Endothelial cell (in vitro differentiated cells): ENCODE measurements at regions not wholly inside any gene's neighbourhood (a gene's known extent, or its start where the extent isn't known, plus 50 kb on each side); places are given as distances from the start of the nearest gene placed in this dataset.
"Not testable (repeated sequence)": the region's sequence is repeated elsewhere in the genome, so short reads cannot be mapped to it uniquely, and the experiment has no call there.

ENCODE experiments used
- DNase-seq: peaks from one replicate; pipeline ENCODE4 v3.0.0; 2021; ENCODE audit warnings: low spot score
- H3K27ac Mint-ChIP-seq: one replicate; pipeline ENCODE4 v1.8.0; 2021; ENCODE audit warnings: mixed read lengths, inconsistent platforms; ENCODE audit not compliant: unreplicated experiment
- H3K27me3 Mint-ChIP-seq: one replicate; pipeline ENCODE4 v1.8.0; 2021; ENCODE audit warnings: mild to moderate bottlenecking, moderate library complexity, mixed read lengths, inconsistent platforms; ENCODE audit not compliant: unreplicated experiment
- H3K36me3 Mint-ChIP-seq: one replicate; pipeline ENCODE4 v1.8.0; 2021; ENCODE audit warnings: mild to moderate bottlenecking, low read depth, mixed read lengths, inconsistent platforms; ENCODE audit not compliant: unreplicated experiment
- H3K4me1 Mint-ChIP-seq: one replicate; pipeline ENCODE4 v1.8.0; 2021; ENCODE audit warnings: mild to moderate bottlenecking, mixed read lengths, inconsistent platforms; ENCODE audit not compliant: unreplicated experiment
- H3K4me3 Mint-ChIP-seq: one replicate; pipeline ENCODE4 v1.8.0; 2021; ENCODE audit warnings: mild to moderate bottlenecking, mixed read lengths, inconsistent platforms; ENCODE audit not compliant: unreplicated experiment
- H3K9me3 Mint-ChIP-seq: one replicate; pipeline ENCODE4 v1.8.0; 2021; ENCODE audit warnings: mixed read lengths, inconsistent platforms; ENCODE audit not compliant: unreplicated experiment
- CTCF ChIP-seq: fragments of 200-600 bp; sonication (generic); IDR thresholded peaks from one replicate; pipeline ENCODE4 v1.5.0; 2021; ENCODE audit warnings: antibody characterized with exemption; ENCODE audit not compliant: unreplicated experiment

- Mint-ChIP-seq H3K36me3 (no peaks in the 10 kb centered on the region), H3K4me3 (no peak overlapping the region), H3K27ac (no peak overlapping the region), H3K4me1 (peaks cover 3% of the 10 kb centered on the region), H3K9me3 (no peaks in the 10 kb centered on the region), H3K27me3 (peaks cover 3% of the 10 kb centered on the region)
- DNase-seq, result no peak
- TF ChIP-seq CTCF, result no peak
Measured at GRCh38 chr5:1649554-1649953, 125.8 kb upstream of the LPCAT1 start.

GRCh38 chr5:1648806-1649205 is 125.0 kb upstream of the LPCAT1 start:
- no peaks in the 10 kb centered on the region for H3K9me3 Mint-ChIP-seq
- H3K27ac Mint-ChIP-seq, result no peak overlapping the region
- peaks cover 6% of the 10 kb centered on the region for H3K27me3 Mint-ChIP-seq
- no peak for TF ChIP-seq CTCF
- no peaks in the 10 kb centered on the region for H3K36me3 Mint-ChIP-seq
- H3K4me3 Mint-ChIP-seq, result no peak overlapping the region
- peaks cover 3% of the 10 kb centered on the region for H3K4me1 Mint-ChIP-seq
- DNase-seq, result no peak

- TF ChIP-seq CTCF, result no peak
- peaks cover 6% of the 10 kb centered on the region for H3K27me3 Mint-ChIP-seq
- H3K36me3 Mint-ChIP-seq, result no peaks in the 10 kb centered on the region
- no peak for DNase-seq
- no peak overlapping the region for H3K27ac Mint-ChIP-seq
- H3K4me1 Mint-ChIP-seq, result peaks cover 3% of the 10 kb centered on the region
- no peaks in the 10 kb centered on the region for H3K9me3 Mint-ChIP-seq
- no peak overlapping the region for H3K4me3 Mint-ChIP-seq
Measured at GRCh38 chr5:1647580-1647979, 123.8 kb upstream of the LPCAT1 start.

GRCh38 chr5:1644810-1645571 is 121.2 kb upstream of the LPCAT1 start:
- H3K4me1 Mint-ChIP-seq, result peaks cover 7% of the 10 kb centered on the region
- no peaks in the 10 kb centered on the region for H3K36me3 Mint-ChIP-seq
- no peak overlapping the region for H3K27ac Mint-ChIP-seq
- no peak overlapping the region for H3K4me3 Mint-ChIP-seq
- H3K27me3 Mint-ChIP-seq, result peaks cover 4% of the 10 kb centered on the region
- no peaks in the 10 kb centered on the region for H3K9me3 Mint-ChIP-seq
- DNase-seq, result peak; percentile 88
- peak; percentile 77 for TF ChIP-seq CTCF

- not testable (repeated sequence) for H3K27me3 Mint-ChIP-seq, DNase-seq, H3K27ac Mint-ChIP-seq, H3K4me1 Mint-ChIP-seq, H3K9me3 Mint-ChIP-seq, H3K4me3 Mint-ChIP-seq, H3K36me3 Mint-ChIP-seq
Measured at GRCh38 chr5:1644393-1644809, 120.6 kb upstream of the LPCAT1 start.
